C4-2B (cell line): ENCODE measurements at regions not wholly inside any gene's neighbourhood (a gene's known extent, or its start where the extent isn't known, plus 50 kb on each side); places are given as distances from the start of the nearest gene placed in this dataset.
"Not testable (repeated sequence)": the region's sequence is repeated elsewhere in the genome, so short reads cannot be mapped to it uniquely, and the experiment has no call there.

Experiments used
- H3K27ac ChIP-seq: fragments of 450-650 bp; 2 replicates; pipeline ENCODE4 v1.5.1; 2017
- ZFX ChIP-seq: fragments of 450-650 bp; IDR thresholded peaks from 2 replicates; pipeline ENCODE4 v1.6.1; 2017
- TF ChIP-seq, protein P1 (sequence below): fragments of 450-650 bp; conservative IDR thresholded peaks from 2 replicates; pipeline ENCODE4 v1.5.1; 2017; ENCODE audit warnings: mild to moderate bottlenecking

DNA sequence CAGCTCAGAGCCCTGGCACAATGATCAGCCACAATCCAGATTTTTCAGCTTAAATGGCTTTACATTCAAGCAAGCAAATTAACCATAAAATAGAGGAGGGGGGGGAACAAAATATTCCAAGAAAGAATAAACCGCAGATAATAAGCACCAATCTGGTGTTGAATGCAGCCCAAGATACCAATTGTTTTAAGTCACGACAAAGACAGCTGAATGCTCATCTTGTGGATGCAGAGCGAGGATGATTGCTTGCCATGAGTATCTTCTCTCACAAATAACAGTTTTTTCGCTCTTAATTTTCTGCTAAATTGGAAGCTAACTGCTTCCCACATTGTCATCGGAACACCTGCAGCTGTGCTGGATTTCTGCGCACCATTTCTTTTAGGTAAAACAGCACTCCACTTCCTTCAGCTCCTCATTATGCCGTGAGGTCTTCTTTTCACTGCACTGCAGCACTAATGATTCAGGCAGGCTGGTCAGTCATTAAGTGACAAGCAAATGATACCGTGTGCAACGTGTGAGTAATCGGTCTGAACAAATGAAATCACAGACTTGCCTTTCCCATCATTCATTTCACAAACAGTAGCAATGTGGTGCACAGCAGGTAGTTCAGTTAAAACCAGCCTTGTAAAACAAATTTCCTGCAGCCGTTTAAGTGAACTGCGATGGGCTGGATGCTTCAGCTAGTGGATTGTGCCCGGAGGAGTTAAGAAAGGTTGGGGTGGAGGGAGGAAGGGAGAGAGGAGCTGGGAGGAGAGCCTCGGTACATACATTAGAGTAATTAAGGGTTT is 106.4 kb upstream of the CDCA7L start:
- TF ChIP-seq, protein P1, sequence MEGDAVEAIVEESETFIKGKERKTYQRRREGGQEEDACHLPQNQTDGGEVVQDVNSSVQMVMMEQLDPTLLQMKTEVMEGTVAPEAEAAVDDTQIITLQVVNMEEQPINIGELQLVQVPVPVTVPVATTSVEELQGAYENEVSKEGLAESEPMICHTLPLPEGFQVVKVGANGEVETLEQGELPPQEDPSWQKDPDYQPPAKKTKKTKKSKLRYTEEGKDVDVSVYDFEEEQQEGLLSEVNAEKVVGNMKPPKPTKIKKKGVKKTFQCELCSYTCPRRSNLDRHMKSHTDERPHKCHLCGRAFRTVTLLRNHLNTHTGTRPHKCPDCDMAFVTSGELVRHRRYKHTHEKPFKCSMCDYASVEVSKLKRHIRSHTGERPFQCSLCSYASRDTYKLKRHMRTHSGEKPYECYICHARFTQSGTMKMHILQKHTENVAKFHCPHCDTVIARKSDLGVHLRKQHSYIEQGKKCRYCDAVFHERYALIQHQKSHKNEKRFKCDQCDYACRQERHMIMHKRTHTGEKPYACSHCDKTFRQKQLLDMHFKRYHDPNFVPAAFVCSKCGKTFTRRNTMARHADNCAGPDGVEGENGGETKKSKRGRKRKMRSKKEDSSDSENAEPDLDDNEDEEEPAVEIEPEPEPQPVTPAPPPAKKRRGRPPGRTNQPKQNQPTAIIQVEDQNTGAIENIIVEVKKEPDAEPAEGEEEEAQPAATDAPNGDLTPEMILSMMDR: no peak
- no peak for TF ChIP-seq ZFX
- no peak overlapping the region for H3K27ac ChIP-seq

DNA sequence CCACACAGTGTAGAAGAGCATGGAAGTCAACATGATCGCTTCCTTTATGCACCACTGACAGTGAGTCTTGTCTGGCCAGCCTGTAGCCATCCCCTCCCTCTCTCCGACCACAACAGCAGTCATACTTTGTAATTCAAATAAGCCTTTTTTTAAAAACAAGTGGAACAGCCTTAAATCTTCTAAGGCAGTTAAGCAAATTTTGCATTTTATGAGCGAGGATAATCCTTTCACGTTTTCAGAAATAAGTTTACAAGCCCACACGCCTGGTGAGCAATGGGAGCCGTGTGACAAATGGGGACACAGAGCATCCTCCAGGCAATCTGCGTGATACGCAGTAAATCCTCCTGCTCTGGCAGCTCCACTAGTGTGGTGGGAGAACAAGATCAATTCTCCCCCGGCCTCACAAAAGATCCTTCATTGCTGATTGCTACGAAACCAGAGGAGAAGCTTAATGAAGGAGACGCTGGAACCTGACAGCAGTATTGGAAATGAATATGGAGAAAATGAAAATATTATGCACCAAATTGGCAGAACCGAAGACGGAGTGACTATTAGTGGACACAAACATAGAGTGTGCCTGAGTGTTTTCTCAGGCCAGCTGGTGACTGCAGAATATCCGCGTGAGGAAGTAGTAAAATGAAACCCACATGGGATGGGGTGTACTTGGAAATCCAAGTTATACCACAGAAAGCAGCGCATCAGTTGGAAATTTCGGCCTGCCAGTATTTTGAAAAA is 104.2 kb upstream of the CDCA7L start:
- no peak for TF ChIP-seq ZFX
- TF ChIP-seq, protein P1: no peak
- no peak overlapping the region; the same call in 1 of the 2 replicates for H3K27ac ChIP-seq

DNA sequence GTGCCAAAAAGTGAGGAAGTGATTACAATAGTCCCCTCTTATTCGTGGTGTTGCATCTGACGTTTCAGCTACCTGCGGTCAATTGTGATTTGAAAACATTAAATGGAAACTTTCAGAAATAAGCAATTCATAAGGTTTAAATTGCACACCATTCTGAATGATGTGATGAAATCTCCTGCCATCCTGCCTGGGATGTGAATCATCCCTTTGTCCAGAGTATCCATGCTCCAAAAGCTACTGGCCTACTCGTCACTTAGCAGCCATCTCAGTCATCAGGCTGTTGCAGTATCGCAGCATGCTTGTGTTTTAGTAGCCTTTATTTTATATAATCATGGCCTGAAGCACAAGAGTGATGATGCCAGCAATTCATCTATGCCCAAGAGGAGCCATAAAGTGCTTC is 97.7 kb upstream of the CDCA7L start:
- no peak overlapping the region for H3K27ac ChIP-seq
- no peak for TF ChIP-seq ZFX
- TF ChIP-seq, protein P1: no peak

DNA sequence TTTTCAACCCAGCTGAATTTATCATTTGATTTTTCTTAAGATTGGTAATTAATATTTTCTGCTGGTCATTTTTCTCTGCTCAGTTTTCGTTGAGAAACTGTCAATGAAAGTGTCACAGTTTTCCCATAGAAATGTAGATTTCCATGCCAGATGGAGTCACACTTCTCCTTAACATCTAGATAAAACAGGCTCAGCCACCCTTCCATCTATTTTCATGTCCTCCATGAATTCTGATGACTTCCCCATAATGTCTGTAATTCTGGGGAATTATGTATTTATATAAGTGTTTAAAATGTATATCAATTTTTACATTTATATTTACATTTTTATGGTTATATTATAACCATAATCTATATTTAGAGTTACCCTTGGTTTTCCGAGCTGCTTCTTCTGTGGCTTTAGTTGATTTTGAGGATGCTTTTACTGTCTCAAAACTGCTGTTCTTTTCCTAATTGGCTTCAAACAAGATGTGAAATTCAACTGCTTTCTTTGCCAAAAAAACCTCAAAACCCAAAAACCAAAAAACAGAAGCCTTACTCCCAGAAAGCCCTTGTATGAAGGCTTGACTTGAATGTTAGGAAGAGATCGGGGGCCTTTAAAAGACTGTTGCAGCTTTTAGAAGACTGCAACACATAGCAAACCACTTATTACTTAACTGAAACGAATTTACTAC is 95.4 kb upstream of the CDCA7L start:
- TF ChIP-seq, protein P1: no peak
- TF ChIP-seq ZFX: no peak
- H3K27ac ChIP-seq: no peak overlapping the region

DNA sequence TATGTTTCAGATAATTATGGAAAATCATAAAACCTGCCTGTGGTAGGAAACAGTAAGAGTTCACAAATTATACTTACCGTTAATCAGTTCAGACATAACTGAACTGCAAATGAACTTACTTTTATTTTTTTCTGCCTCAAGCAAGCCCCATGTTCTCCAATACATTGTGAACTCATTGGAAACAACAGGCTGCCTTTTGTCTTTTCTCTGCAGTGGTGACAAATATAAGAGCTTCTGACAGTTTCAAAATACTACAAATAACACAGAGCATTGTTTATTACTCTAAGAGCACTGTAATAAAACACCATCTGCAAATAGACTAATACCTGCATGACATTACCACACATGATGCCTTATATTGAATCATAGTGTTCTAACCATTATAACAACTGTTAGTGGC is 94.0 kb upstream of the CDCA7L start:
- no peak overlapping the region for H3K27ac ChIP-seq
- TF ChIP-seq, protein P1: no peak
- TF ChIP-seq ZFX: no peak

DNA sequence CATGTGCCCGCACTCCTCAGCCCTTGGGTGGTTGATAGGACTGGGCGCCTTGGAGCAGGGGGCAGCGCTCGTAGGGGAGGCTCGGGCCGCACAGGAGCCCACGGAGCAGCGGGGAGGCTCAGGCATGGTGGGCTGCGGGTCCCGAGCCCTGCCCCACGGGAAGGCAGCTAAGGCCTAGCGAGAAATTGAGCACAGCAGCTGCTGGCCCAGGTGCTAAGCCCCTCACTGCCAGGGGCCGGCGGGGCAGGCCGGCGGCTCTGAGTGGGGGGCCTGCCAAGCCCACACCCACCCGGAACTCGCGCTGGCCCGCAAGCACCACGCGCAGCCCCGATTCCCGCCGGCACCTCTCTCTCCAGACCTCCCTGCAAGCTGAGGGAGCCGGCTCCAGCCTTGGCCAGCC is 86.7 kb upstream of the CDCA7L start:
- H3K27ac ChIP-seq: not testable (repeated sequence)

DNA sequence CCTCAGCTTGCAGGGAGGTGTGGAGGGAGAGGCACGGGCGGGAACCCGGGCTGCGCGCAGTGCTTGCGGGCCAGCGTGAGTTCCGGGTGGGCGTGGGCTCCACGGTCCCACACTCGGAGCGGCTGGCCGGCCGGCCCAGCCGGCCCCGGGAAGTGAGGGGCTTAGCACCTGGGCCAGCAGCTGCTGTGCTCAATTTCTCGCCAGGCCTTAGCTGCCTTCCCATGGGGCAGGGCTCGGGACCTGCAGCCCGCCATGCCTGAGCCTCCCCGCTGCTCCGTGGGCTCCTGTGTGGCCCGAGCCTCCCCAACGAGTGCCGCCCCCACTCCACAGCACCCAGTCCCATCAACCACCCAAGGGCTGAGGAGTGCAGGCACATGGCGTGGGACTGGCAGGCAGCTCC is 83.0 kb upstream of the CDCA7L start:
- H3K27ac ChIP-seq: not testable (repeated sequence)

DNA sequence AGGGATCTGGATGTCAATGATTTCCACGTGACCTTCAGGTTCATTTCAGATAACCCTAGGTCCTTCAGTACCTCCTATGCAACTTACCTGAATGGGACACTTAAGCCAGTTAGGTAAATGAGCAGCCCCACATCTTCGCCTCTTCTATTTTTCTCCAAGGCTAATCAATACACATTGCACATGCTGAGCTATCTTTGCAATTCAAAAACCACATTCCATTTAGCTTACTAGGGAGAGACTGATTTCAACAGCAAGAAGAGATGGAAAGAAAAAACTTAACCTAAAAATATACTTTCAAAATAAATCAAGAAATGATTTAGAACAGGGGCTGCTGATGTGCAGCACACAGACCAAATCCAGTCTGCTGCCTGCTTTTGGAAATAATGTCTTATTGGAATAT is 81.8 kb upstream of the CDCA7L start:
- TF ChIP-seq, protein P1: no peak
- no peak for TF ChIP-seq ZFX
- no peak overlapping the region for H3K27ac ChIP-seq
